Glomerular visceral epithelial cell (primary cell): ENCODE measurements at regions not wholly inside any gene's neighbourhood (a gene's known extent, or its start where the extent isn't known, plus 50 kb on each side); places are given as distances from the start of the nearest gene placed in this dataset.
A peak's percentile ranks its signal among the peaks of the same experiment; 100 is the strongest.

Experiments used
- DNase-seq: peaks from one replicate; pipeline ENCODE4 v3.0.0-alpha.2; 2016; ENCODE audit errors: extremely low spot score

DNA sequence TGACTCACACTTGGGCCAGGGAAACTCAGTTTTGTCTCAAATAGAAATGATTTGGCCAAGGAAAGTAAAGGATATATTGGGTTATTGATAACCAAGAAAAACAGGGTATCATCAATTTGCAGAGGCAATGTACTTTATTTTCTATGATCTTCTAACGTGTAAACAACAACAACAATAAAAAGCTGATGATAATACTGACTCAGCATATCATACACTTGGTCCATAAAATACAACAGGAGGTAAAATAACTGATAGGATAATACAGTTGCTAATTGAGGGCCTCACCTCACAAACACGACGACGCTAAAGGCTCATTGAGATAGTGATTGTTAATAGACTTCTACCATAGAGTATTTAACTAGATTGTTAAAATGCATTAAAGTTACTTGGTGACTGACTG, 774.0 kb upstream of the NOVA1 start:
- no peak for DNase-seq

DNA sequence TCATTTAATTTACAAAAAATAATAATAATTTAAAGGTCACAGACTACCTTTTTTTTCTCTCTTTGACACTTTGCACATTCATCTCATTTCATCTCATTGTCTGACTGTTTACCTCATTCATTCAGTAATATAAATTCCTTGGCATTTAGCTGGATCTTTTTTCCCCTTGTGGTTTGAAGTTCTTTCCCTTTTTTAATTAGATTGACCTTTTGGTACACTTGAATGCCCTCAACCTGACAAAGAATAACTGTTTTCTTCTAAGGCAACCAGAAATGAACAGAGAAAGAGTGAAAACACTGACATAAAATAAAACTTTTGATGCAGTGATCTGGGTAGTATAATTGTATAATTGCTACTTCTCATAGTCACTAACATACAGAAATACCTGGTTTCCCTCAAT, 774.9 kb upstream of the NOVA1 start:
- no peak for DNase-seq

DNA sequence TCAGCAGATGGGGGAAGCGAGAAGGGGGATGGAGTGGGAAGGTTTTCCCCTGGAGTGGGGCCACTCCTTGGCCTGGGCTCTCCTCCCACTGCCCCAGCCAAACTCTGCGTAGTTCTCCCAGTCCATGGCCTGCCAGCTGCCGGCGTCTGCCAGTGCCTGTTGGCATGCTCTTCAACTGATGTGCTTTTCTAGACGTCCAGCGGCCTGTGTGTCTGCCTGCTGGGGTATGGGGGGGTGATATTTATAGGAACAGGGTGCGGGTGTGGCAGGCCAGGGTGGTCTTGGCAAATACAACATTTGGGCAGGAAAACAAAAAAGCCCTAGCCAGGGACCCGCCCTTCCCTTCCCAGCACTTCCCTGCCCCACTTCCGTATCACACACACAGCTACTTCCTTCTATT, 786.3 kb upstream of the NOVA1 start:
- DNase-seq = no peak

DNA sequence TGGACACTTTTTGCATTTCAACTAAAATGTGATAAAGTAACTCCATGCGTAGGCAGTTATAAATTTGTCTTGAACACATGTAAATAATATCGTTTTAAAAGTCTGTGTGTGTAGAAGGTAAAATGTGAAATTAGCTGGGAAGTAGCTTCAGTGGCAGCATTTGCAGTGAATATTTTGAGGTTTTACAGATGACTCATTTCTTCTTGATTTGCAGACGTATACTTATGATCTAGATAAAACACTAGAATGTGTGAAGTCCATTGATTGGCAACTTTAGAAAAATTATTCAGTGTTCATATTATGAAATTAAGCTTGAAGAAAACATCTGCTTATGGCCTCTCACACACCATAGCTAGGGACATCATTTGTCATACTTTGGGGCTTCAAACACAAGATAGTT, 788.6 kb upstream of the NOVA1 start:
- DNase-seq = no peak

DNA sequence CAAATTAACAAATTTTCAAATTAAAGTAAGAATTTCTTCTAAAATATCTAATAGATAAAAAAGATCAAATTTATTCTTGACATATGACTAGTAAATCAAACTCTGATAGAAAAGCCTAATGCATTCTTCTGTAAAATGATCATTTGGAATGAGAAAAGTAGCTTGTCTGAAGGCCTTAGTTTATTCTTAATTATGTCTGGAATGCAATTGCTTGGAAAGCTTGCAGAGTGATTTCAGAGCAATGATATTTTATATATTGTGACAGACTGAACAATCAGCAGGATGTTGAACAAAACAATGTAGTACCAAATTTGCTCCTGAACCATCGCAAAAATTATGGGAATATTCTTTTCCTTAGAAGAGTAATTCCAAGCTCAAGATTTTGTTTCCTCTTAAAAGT, 789.6 kb upstream of the NOVA1 start:
- no peak for DNase-seq

DNA sequence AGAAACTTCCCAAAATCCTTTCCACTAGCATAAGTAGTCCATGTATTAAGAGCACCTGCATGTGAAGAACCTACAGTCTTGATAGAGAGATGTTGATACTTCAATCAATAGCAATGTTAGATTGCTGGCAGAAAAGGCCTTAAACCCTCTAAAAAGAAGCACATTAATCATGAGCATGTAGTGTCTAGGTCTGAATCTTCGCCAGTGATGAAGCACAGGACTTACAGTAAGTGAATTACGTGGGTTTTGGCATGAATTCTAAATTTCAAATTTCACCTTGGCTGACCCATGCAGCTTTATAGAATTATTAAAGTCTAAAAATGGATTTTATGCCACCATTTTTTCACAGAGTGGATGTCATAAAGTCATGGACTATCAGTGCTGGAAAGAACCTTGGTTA, 791.6 kb upstream of the NOVA1 start:
- DNase-seq = no peak

DNA sequence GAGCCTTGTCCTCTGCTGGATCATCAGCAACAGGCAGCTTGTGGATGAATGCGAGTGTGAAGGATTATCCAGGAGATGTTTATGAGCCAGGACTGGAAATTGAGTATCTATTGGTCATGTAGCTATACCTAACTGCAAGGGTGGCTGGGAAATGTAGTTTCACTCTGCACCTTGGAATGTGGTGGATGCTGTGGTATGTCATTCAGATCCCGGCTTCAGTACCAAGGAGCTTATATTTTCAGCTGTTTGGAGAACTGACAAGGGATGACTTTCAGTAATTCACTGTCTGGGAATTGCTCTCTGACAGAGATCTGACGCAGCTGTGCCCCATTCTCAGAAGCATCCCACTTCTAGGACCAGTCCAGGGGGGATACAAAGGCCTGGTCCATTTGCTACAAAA, 792.3 kb upstream of the NOVA1 start:
- DNase-seq = no peak

DNA sequence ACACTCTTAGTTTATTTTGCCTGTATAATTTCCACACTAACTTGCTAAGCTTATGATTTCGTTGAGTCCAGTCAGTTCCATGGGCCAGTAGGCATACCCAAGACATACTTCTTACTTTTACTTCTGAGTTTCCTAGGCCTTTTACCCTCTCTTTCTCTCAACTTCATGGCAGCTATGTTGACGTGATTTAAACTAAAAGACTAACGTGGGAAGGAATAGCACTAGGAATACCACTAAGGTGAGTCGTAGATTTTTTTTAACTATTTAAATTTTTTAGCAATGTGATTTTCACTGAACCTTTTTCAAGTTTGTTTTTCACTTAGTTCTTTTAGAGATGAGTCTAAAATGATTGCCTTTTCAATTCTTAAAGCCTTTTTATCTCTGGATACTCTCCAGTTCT, 793.5 kb upstream of the NOVA1 start:
- DNase-seq = no peak

DNA sequence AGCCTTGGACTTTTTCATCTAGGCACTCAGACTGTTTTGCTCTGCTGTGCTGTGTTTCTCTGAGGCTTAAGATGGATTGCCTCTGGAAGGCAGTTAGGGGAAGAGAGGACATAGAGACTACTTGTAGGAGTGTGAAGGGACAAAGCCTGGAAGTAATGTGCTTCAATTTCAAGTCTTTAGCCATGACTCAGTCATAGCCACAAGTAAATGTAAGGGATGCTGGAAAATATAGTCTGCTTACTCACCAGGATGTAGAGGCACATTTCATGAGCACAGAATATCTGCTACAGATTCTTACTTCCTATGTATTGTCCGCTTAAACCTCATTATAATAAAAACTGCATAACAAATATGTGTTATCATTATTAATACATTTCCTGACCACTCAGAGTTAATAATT, 794.3 kb upstream of the NOVA1 start:
- peak; percentile 20 for DNase-seq

DNA sequence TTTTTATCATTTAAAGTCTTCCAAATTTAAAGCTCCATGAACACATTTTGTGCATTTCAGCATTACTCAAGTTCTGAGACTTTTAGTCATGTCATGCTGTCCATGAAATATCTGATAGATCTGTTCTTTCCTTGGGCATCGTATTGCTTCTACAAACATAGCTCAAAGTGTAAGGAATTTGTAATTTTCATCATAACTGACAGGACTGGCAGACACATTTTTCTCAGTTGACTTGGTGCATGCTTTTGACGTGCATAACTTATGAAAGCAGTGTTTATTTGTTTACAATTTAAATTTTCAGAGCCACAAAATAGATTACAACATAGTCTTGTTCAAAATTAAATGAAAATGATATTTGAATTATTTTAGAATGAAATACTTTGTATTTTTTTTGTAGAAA, 812.1 kb upstream of the NOVA1 start:
- no peak for DNase-seq

DNA sequence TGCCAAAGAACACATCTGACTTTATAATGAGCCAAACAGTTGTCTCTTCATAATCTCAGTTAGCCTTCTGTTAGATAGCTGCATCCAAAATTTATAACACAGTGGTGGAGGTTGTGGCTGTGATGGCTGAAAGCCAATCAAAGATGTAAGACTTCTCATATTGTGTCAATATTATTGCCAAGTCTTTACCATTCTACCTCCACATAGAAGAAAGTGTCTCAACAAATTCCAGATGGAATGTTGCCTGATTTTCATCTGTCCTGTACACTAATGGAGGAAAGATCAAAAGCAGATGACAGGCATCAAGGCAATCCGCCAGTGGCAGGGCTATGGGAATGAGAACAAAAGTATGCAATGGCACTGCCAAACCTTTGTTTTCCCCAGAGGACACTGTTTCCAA, 813.1 kb upstream of the NOVA1 start:
- DNase-seq = no peak

DNA sequence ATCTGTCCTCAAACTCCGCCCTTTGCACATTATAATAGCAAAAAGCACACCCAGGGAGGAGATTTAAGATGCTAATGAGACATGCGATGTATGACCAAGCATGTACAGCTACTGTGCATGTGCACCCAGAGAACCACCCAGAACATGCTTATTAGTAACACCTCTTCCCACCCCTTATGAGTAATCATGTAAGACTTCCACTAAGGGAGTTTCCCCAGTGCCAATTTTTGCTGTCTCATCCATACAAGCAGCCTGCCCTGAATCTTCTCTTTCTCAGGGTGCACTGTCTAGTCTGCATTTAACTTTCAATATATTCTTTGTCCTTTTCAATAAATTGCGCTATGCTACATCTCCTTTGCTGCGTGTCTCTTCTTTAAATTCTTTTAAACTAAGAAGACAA, 830.0 kb upstream of the NOVA1 start:
- peak; percentile 49 for DNase-seq

DNA sequence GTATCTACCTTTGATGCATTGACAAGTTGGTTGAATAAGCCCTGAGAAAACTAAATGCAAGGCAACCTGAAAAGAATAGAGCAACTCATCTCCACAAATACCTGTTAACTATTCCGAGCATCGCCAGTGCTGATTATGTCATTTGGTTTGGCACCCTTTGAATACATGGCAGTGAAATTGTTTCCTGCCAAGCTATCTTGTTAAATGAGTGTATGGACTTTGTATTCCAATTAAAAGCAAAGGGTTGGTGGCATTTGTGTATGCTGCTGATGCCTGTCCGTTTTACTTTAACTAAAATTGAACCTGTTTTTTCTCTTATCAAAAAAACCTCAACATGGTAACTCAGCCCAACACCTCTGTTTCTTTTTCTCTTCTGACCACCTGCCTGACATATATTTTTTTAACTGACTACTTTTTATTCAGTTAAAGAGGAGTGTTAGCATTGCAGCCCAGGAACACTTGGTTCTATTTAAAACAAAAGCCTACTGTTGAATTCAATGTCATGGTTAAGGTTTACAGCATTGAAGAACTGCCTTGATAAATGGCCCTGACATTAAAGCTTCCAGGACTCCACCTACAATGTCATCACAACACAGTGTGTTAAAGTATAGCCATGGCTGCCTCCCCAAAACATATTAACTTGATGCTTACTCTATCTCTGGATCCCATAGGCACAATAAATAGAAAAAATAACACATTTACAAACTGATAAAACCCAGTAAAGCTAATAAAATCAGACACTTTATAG, 838.3 kb upstream of the NOVA1 start:
- no peak for DNase-seq

DNA sequence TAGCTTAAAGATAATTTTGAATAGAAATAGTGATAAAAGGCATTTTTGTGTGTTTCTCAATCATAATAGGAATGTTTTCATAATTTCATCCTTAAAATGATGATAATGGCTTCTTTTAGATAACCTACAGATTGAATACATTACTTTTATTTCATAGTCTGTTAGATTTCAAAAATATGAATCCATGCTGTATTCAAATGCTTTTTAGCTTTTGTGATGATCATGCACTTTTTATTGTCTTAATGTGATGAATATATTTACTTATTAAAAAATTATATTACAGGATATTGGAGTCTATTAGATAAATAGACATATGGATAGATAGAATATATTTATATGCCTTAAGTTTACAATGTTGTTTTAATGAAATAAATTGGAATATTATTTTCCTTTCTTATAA, 886.8 kb upstream of the NOVA1 start:
- DNase-seq = no peak

DNA sequence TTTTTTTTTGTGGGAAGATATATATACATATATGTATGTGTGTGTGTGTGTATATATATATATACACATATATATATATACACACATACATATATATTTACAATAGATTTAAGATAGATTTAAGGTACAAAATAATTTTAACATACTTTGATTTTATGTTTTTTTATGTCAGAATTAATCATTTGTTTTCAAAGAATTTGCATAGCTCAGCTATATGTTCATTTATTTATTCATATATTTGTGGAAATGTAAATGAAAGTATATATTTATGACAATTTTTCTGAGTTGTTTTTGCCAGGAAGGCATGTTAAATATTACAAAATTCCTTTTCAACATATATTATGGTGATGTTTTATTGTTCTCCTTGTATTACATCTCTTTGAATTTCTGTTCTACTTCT, 887.4 kb upstream of the NOVA1 start:
- no peak for DNase-seq

DNA sequence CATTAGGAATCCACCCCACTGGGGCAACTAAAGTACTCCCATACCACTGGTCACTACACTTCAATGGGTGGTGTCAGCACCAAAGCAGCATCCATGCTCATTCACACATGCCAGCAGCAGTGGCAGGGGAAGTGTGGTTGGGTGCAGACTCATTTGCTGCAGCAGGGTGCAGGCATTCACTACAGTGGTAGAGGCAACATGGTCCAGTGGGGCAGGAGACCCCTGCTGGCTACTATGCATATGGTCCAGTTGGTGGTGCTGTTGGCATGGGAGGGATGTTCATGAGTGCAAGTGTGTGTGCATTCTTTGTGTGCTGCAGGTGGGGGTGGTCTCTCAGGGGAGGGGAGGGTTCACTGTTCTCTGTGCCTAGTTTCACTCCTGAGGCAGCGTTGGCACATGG, 908.4 kb upstream of the NOVA1 start:
- DNase-seq = no peak

DNA sequence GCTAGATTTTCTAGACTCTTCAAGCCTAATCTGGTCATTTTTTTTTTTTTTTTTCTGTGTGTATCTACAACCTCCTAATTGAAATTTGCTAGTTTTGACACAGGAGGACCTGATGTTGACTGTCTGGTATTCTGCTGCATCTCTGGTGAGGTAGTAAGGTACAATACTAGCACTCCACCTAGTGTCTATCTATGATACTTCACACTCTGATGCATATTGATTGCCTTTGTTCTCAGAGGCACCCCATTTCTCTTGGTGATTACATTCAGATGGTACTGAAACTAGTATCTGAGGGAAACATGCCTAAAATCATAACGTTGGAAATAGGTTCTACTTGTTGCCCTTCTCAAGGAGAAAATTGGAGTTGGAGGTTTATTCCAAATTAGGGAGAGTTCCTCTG, 930.5 kb upstream of the NOVA1 start:
- peak; percentile 2 for DNase-seq

DNA sequence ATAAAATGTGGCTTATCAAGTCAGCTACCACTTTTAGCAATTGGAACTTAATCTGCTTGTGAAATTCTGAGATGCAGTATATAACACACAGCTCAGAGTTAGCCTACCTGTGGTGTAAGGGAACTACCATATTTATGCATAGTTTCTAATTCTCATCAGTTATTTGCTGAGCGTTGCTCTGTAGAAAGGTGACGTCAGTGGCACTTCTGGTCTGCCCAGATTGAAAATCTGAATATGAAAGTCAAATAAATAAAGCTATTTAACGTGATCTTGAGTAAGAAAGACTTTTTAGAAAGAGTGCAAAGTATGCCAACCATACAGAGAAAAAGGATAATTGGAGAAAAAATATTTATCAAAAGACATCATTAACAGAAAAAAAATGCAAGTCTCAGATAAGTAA, 938.9 kb upstream of the NOVA1 start:
- no peak for DNase-seq

DNA sequence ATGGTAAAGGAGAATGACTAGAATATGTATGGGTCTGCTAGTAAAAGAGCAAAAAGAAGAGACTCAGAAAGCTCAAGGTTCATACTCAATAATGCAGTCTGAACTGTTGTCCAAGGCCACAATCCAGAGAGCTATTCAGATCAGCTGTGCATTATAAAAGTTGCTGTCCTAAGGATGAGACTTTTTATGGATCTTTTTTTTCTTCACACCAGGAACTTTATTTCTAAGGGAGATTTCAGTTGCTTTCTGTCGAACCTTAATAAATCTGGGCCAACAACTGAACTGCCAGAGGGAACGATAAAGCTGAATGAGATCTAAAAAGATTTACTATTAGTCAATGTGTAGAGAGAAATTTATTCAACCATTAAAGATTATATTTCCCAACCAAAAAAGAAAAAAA, 948.3 kb upstream of the NOVA1 start:
- no peak for DNase-seq

DNA sequence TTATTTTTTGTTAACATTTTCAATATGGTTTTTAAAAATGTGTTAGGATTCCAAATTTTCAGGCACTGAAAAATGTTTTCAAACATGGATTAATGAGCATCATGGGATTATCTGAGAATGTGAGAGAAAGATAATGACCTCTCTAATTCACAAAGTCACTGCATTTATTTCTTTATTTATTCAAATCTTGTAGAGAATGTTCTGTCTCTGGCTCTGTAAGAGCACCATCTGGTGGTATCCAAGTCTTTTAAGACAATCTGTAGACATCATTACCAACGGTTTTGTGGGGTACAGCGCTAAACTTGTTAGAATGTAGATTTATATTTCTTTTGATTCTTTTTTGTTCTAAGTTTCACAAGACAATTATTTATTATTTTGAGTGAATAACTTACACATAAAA, 956.0 kb upstream of the NOVA1 start:
- DNase-seq = no peak

DNA sequence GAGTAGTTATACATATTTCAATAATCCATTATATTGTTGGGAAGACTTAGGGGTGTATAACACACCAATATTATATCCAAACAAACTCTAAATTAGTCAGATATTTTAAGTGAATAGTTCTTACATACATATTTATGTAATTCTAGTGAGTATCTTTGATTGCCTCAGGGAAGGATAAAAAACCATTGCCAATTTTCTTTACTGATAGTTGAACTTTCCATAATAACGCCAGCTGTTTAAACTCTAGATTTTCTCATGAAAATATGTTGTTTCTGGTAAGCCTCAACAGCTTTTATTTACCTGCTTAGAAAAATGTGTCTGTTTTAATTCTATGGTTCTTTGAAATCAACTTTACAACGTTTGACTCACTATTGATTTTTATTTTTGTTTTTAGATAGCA, 959.6 kb upstream of the NOVA1 start:
- no peak for DNase-seq

DNA sequence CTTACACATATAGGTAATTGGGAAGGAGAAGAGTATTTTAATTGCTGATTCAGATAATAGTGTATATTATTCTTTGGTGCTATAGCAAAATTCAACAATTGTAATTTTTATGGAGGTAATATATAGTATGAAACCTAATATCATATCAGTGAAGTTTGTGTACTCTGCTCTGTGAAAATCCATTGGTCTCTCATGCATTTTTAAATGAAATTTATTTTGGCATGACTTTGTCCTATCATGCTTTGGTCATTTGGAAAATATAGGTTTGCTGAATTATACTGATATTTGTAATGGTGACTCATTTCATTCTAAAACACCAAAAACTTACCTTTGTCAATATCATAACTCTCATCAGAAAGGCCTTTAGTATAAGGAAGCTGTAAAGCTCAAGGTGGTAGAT, 962.0 kb upstream of the NOVA1 start:
- DNase-seq = no peak

DNA sequence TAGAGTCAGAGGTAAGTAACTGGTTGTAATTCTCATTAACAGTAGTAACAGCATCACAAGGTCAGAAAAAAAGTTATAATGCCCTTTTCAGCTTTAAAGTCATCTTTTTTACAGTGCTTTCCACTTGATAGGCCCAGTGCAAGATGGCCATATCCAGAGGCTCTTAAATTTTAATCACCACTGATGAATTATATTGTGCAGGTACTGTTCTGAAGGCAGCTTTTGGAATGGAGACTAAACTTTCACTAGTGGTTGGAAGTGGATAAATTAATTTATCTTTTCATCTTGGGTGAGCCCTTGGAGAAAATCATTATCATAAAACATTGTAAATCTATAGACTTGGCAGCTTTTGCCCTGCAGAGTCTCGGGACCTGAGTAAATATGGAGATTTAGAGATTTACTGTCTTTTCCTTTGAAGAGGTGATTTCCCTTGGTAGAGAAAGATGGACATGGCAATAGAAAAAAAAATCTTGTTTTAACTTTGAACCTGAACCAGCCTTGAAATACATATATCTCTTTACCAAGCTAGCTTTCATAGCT, 969.1 kb upstream of the NOVA1 start:
- no peak for DNase-seq

DNA sequence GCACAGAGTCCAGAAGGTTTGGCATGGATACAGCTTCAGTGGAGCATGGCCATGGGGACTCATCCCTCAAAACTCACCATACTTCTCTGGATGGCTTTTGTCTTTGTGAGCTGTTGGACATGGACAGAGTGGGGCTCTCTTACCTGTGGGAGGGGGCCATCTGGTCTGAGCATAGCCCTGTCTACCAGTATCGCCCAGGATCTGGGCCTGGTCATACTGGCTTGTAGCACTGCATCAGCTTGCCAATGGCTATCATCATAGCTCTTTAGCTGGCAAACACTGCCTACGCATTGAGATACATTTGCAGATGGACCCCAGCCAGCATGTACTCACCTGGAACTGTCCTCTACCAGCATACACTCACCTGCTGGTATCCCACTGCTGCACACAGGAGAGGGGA, 975.2 kb upstream of the NOVA1 start:
- DNase-seq = no peak
